Fibroblast of mammary gland (primary cell): ENCODE measurements at regions not wholly inside any gene's neighbourhood (a gene's known extent, or its start where the extent isn't known, plus 50 kb on each side); places are given as distances from the start of the nearest gene placed in this dataset.

ENCODE experiments used
- DNase-seq: peaks from one replicate; pipeline ENCODE4 v3.0.0-alpha.2; 2010; ENCODE audit warnings: low read depth
- H3K4me3 ChIP-seq: 2 replicates; pipeline ENCODE4 v1.5.1; 2011; ENCODE audit warnings: low read depth, mild to moderate bottlenecking, low read length, moderate library complexity; ENCODE audit not compliant: control insufficient read depth
- TF ChIP-seq, protein P1 (sequence below): conservative IDR thresholded peaks from 2 replicates; pipeline ENCODE4 v1.5.1; 2011; ENCODE audit warnings: low read depth, low read length, inconsistent platforms; ENCODE audit not compliant: control insufficient read depth, insufficient read depth

- TF ChIP-seq, protein P1, sequence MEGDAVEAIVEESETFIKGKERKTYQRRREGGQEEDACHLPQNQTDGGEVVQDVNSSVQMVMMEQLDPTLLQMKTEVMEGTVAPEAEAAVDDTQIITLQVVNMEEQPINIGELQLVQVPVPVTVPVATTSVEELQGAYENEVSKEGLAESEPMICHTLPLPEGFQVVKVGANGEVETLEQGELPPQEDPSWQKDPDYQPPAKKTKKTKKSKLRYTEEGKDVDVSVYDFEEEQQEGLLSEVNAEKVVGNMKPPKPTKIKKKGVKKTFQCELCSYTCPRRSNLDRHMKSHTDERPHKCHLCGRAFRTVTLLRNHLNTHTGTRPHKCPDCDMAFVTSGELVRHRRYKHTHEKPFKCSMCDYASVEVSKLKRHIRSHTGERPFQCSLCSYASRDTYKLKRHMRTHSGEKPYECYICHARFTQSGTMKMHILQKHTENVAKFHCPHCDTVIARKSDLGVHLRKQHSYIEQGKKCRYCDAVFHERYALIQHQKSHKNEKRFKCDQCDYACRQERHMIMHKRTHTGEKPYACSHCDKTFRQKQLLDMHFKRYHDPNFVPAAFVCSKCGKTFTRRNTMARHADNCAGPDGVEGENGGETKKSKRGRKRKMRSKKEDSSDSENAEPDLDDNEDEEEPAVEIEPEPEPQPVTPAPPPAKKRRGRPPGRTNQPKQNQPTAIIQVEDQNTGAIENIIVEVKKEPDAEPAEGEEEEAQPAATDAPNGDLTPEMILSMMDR: no peak
- no peak for DNase-seq
- H3K4me3 ChIP-seq: no peak overlapping the region
Measured at GRCh38 chr18:75660932-75661331, 233.4 kb upstream of the SMIM21 start.

DNA sequence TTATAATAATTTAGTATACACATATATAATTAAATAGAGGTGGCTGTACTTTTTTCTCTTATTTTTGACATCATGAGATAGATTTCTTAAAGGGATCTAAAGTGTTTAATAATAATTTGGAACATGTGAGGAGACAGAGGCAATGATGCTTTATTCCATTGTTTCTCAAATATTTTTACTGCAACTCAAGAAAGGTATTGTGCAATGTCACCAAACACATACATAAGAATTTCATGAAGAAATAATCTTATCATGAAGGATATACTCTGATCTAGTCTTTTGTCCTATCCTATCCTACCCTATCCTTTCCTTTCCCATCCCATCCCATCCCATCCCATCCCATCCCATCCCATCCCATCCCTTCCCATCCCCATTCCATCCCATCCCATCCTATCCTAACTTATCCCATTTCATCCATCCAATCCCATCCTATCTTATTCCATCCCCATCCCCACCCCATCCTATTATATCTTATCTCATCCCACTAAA lies 232.1 kb upstream of the SMIM21 start:
- TF ChIP-seq, protein P1: no peak
- DNase-seq: no peak
- H3K4me3 ChIP-seq: no peak overlapping the region

- no peak for DNase-seq
- TF ChIP-seq, protein P1: no peak
- no peak overlapping the region for H3K4me3 ChIP-seq
Measured at GRCh38 chr18:75658330-75658729, 230.8 kb upstream of the SMIM21 start.

DNA sequence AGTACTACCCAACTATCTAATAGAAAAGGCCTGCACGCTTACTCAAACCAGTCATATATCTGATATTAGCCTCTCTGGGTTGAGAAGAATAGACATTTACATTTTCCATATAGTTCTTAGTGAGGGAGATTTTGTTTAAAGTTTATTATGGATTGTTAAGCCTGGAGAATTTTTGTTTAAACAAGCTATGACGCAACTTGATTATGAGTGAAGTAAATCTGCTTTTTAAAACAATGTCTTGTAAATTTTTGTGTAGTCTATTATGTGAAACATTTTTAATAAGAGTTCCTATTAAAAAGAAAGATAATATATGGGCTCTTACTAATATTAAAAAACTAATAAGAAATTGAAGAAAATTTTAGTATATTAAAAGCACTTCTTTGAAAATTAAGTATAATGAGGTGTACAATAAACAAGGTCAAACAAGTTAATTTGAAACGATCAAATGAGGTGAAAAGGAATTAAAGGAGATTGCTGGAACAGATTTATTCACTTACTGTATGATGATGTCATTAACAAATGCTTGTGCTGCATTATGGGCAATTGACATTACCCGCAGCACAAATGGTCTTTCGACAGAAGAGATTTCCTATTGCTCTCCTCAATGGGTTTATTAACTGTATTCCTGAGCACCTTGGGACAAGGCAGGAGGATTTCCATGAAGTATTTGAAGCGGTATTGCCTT lies 229.2 kb upstream of the SMIM21 start:
- no peak overlapping the region for H3K4me3 ChIP-seq
- TF ChIP-seq, protein P1: no peak
- DNase-seq: no peak

DNA sequence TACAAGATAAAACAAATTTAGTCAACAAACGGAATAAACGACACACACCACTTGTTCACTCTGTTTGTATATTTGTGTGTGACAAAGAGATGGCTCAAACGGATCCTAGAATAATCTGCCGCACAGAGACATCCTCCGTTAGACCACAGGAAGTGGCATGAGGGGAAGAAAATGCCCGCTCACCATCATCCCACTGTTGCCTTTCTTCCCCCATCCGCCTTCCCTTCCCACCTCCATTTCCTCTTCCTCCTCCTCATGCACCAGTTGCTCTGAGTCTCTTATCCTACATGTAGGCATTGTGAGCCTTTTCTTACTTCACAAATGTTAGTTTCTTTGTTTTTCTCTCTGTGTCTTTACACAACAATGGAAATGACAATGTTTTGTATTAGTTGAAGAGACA lies 228.5 kb upstream of the SMIM21 start:
- no peak overlapping the region for H3K4me3 ChIP-seq
- no peak for DNase-seq
- TF ChIP-seq, protein P1: no peak

DNA sequence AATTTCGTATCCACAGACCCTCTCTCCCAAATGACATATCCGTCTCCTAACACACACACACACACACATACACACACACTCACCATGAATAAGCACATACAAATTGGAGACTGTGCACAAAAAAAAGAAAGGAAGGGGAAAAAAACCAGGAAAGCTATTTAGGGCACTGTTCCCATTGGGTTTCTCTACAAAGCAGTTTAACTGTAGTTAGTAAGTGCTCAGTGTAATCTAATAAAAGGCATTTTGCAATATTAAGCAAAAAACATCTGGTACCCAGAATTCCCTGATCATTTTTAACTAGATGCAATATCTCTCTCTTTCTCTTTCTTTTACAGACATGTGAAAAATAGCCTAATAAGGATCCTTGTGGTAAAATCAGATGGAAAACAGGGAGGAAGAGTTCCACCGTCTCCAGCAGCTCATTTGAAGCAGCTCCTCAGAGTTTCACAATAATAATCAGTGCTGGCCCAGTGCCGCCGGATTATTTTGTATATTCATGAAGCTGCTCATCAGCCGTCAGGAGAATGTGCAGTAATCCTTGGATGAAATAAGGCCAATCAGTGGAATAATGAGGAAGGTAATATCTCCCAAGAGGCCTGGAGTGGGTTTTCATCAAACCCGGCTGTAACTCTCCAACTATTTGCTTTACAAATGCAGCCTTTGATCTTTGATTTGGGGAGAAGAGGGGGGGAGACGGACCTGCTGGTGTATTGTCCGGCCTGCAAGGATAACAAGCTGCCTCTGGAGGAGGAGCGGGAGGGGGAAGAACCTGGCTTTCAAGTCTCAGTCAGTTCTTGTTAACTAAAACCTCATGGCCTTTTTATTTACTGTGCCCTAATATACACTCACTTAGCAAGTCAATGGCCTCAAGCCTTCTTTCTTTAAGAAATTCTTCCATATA lies 227.6 kb upstream of the SMIM21 start:
- no peak overlapping the region for H3K4me3 ChIP-seq
- DNase-seq: peak; percentile 2
- TF ChIP-seq, protein P1: no peak
